IMR-90 (cell line): ENCODE measurements at regions not wholly inside any gene's neighbourhood (a gene's known extent, or its start where the extent isn't known, plus 50 kb on each side); places are given as distances from the start of the nearest gene placed in this dataset.

Experiments used
- BHLHE40 ChIP-seq: fragments of 150-350 bp; IDR thresholded peaks from 2 replicates; pipeline ENCODE4 v1.6.1; 2016; ENCODE audit warnings: mild to moderate bottlenecking, low read depth, low read length
- CTCF ChIP-seq: conservative IDR thresholded peaks from 2 replicates; pipeline ENCODE4 v1.5.1; 2012; ENCODE audit warnings: mild to moderate bottlenecking, low read depth, low read length, improper control_type of control experiment
- ELK1 ChIP-seq: fragments of 150-350 bp; IDR thresholded peaks from 2 replicates; pipeline ENCODE4 v1.6.1; 2016; ENCODE audit warnings: low read depth, mild to moderate bottlenecking, low read length, moderate library complexity, borderline replicate concordance

- TF ChIP-seq CTCF (no peak), BHLHE40 (no peak), ELK1 (no peak)
Measured at GRCh38 chr2:34099377-34099776, 500.3 kb upstream of the FAM98A start.
